ENCODE measurements at regions not wholly inside any gene's neighbourhood (a gene's known extent, or its start where the extent isn't known, plus 50 kb on each side); places are given as distances from the start of the nearest gene placed in this dataset.

DNA sequence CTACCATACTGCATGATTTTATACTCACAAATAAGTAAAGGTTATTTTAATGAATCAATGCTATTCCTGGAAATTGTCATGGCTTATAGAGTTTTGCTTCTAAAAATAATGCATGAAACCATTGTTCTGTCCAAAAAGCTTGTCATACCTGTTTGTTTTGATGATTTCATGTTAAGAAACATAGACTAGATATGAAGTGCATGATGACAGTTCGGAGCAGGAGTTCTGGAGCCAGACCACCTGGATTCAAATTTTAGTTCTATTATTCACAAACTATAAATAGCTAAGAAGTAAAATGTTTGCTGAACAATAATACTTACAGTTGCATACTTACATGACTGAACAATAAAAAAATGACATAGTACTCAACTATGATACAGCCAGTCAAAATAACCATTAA, 107.0 kb upstream of the AKR1E2 start:
- TF ChIP-seq, protein P1, sequence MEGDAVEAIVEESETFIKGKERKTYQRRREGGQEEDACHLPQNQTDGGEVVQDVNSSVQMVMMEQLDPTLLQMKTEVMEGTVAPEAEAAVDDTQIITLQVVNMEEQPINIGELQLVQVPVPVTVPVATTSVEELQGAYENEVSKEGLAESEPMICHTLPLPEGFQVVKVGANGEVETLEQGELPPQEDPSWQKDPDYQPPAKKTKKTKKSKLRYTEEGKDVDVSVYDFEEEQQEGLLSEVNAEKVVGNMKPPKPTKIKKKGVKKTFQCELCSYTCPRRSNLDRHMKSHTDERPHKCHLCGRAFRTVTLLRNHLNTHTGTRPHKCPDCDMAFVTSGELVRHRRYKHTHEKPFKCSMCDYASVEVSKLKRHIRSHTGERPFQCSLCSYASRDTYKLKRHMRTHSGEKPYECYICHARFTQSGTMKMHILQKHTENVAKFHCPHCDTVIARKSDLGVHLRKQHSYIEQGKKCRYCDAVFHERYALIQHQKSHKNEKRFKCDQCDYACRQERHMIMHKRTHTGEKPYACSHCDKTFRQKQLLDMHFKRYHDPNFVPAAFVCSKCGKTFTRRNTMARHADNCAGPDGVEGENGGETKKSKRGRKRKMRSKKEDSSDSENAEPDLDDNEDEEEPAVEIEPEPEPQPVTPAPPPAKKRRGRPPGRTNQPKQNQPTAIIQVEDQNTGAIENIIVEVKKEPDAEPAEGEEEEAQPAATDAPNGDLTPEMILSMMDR (IDR thresholded peaks at IDR 0.05) = no peak
- TF ChIP-seq, protein P2, sequence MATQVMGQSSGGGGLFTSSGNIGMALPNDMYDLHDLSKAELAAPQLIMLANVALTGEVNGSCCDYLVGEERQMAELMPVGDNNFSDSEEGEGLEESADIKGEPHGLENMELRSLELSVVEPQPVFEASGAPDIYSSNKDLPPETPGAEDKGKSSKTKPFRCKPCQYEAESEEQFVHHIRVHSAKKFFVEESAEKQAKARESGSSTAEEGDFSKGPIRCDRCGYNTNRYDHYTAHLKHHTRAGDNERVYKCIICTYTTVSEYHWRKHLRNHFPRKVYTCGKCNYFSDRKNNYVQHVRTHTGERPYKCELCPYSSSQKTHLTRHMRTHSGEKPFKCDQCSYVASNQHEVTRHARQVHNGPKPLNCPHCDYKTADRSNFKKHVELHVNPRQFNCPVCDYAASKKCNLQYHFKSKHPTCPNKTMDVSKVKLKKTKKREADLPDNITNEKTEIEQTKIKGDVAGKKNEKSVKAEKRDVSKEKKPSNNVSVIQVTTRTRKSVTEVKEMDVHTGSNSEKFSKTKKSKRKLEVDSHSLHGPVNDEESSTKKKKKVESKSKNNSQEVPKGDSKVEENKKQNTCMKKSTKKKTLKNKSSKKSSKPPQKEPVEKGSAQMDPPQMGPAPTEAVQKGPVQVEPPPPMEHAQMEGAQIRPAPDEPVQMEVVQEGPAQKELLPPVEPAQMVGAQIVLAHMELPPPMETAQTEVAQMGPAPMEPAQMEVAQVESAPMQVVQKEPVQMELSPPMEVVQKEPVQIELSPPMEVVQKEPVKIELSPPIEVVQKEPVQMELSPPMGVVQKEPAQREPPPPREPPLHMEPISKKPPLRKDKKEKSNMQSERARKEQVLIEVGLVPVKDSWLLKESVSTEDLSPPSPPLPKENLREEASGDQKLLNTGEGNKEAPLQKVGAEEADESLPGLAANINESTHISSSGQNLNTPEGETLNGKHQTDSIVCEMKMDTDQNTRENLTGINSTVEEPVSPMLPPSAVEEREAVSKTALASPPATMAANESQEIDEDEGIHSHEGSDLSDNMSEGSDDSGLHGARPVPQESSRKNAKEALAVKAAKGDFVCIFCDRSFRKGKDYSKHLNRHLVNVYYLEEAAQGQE (IDR thresholded peaks at IDR 0.05; ENCODE audit: insufficient read depth in 1 of 2, low read depth in 2 of 2, low read length in 1 of 2) = no peak
- TF ChIP-seq TCF7L2 (IDR thresholded peaks at IDR 0.05; ENCODE audit: low read depth, low read length) = no peak
- TF ChIP-seq POLR2AphosphoS5 (IDR thresholded peaks at IDR 0.05; ENCODE audit: low read depth, low read length) = no peak

Data from Panc1 (cell line).